CD4-positive, alpha-beta memory T cell (primary cell): ENCODE measurements at regions not wholly inside any gene's neighbourhood (a gene's known extent, or its start where the extent isn't known, plus 50 kb on each side); places are given as distances from the start of the nearest gene placed in this dataset.

Experiments used
- CTCF ChIA-PET: fragments of 350-600 bp; sonication (Branson Sonifier 250); formaldehyde crosslinking; loops from one replicate; lab custom pipeline; 2021; ENCODE audit warnings: inconsistent platforms; ENCODE audit not compliant: partially characterized antibody; lab: Charles Lee
- POLR2A ChIA-PET: fragments of 350-600 bp; sonication (Branson Sonifier 250); formaldehyde crosslinking; loops from one replicate; lab custom pipeline; 2021; ENCODE audit not compliant: partially characterized antibody; lab: Charles Lee
- DNase-seq, 5 donors: peaks; one replicate each; pipeline versions ENCODE4 v3.0.0 to v3.0.0-alpha.2; 2020 to 2022; ENCODE audit warnings: mixed read lengths in 1 of 5
- H3K27ac ChIP-seq: one replicate; pipeline ENCODE4 v1.7.0; 2013; ENCODE audit warnings: low read depth, low read length
- H3K27me3 ChIP-seq: 2 replicates; pipeline ENCODE4 v1.7.0; 2013; ENCODE audit warnings: mild to moderate bottlenecking, low read length, moderate library complexity; ENCODE audit not compliant: insufficient read depth
- H3K36me3 ChIP-seq: 2 replicates; pipeline ENCODE4 v1.7.0; 2013; ENCODE audit warnings: mild to moderate bottlenecking, low read length, moderate library complexity; ENCODE audit not compliant: insufficient read depth
- H3K4me1 ChIP-seq: 2 replicates; pipeline ENCODE4 v1.7.0; 2013; ENCODE audit warnings: mild to moderate bottlenecking, low read length, moderate library complexity; ENCODE audit not compliant: insufficient read depth
- H3K4me3 ChIP-seq, 2 donors: one replicate each; pipeline ENCODE4 v1.7.0; 2013; ENCODE audit warnings: low read length in 2 of 2, mild to moderate bottlenecking in 1 of 2
- H3K9me3 ChIP-seq, 2 donors: one replicate each; pipeline ENCODE4 v1.7.0; 2013; ENCODE audit warnings: low read length in 2 of 2, control low read depth in 1 of 2; ENCODE audit not compliant: control insufficient read depth in 1 of 2
- H3K27ac Mint-ChIP-seq, 7 donors: one replicate each; pipeline ENCODE4 v1.8.0; 2020 to 2021; ENCODE audit warnings: mixed read lengths in 7 of 7, mild to moderate bottlenecking in 6 of 7, inconsistent platforms in 3 of 7, moderate library complexity in 3 of 7
- H3K27me3 Mint-ChIP-seq, 2 donors: one replicate each; pipeline ENCODE4 v1.8.0; 2020 to 2021; ENCODE audit warnings: mixed read lengths in 2 of 2
- H3K36me3 Mint-ChIP-seq, 2 donors: one replicate each; pipeline ENCODE4 v1.8.0; 2020 to 2021; ENCODE audit warnings: mixed read lengths in 2 of 2, inconsistent platforms in 1 of 2, mild to moderate bottlenecking in 1 of 2
- H3K4me1 Mint-ChIP-seq, 4 donors: one replicate each; pipeline ENCODE4 v1.8.0; 2020 to 2021; ENCODE audit warnings: mixed read lengths in 4 of 4, mild to moderate bottlenecking in 1 of 4
- H3K4me3 Mint-ChIP-seq, 8 donors: one replicate each; pipeline ENCODE4 v1.8.0; 2020 to 2021; ENCODE audit warnings: mixed read lengths in 8 of 8, mild to moderate bottlenecking in 7 of 8, moderate library complexity in 6 of 8, inconsistent platforms in 3 of 8
- H3K9me3 Mint-ChIP-seq, 8 donors: one replicate each; pipeline ENCODE4 v1.8.0; 2020 to 2021; ENCODE audit warnings: mixed read lengths in 8 of 8, mild to moderate bottlenecking in 5 of 8, inconsistent platforms in 3 of 8, moderate library complexity in 1 of 8
- intact Hi-C: fragments of 100-400 bp; cut with micrococcal nuclease; formaldehyde crosslinking; loops from one replicate; pipeline ENCODE4 v1.15.1; 2023

DNA sequence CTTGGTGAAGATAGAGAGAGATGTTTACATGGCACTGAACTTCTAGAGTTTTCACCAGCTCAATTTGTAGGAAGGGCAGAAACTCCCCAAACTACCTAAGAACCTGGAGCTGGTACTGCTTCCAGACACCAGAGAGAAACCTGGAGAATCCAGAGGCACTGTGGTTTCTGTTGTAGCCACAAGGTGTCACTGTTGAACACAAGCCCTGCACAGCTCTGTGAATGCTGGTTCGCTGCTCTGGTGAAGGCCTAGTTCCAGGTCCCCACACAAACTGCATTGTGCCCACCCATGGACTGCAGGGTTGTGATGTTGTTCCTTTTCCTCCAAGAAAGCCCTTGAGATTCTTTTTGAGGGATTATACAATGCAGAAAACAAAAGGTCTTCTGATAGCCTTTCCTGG lies 150.5 kb upstream of the HS6ST1 start:
- intact Hi-C loops: no loop called here
- no peaks in the 10 kb centered on the region for H3K36me3 Mint-ChIP-seq
- H3K4me3 Mint-ChIP-seq: no peak overlapping the region
- ChIA-PET POLR2A (no interaction called here), CTCF (interaction anchor here (2.0 kb wide), 1 partner anchor 9 kb away, joined by 4 read pairs; no protein-coding TSS in a partner anchor)
- peaks cover 5% of the 10 kb centered on the region in 2 donors for H3K27me3 Mint-ChIP-seq
- H3K36me3 ChIP-seq: no peaks in the 10 kb centered on the region
- no peak for DNase-seq
- peaks cover 3% of the 10 kb centered on the region for H3K4me1 ChIP-seq
- H3K27ac Mint-ChIP-seq: no peak overlapping the region
- no peaks in the 10 kb centered on the region for H3K27me3 ChIP-seq
- peaks cover 0 to 14% of the 10 kb centered on the region in 2 donors for H3K9me3 ChIP-seq
- H3K27ac ChIP-seq: no peak overlapping the region
- H3K4me3 ChIP-seq: no peak overlapping the region
- H3K9me3 Mint-ChIP-seq: peaks cover 2 to 42% (median 28%) of the 10 kb centered on the region in 8 donors
- H3K4me1 Mint-ChIP-seq: peaks cover 0 to 5% (median 2%) of the 10 kb centered on the region in 4 donors

DNA sequence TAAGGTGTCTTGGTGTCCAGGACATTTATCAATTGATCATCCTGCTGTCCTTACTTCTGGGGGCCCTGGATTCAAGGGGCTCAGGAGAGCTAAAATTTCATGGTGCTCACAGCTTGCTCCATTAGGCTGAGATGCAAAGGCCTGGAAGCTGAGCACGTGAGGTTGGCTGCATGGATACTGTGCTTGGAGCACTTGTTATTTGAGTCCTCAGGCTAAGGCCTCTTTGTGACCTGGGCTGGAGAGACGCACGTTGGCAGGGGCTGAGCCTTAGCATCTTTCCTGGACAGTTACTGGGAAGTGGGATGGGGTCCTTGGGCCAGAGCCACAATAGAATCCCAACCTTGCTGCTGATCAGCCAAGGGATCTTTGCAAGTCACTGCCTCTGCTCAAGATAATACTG lies 151.2 kb upstream of the HS6ST1 start:
- ChIA-PET POLR2A (no interaction called here), CTCF (interaction anchor here (2.0 kb wide), 1 partner anchor 9 kb away, joined by 4 read pairs; no protein-coding TSS in a partner anchor)
- H3K4me3 ChIP-seq: no peak overlapping the region
- no peak overlapping the region for H3K27ac ChIP-seq
- Mint-ChIP-seq H3K4me1 (peaks cover 0 to 5% (median 2%) of the 10 kb centered on the region in 4 donors), H3K9me3 (peaks cover 2 to 42% (median 28%) of the 10 kb centered on the region in 8 donors), H3K36me3 (no peaks in the 10 kb centered on the region), H3K27me3 (peaks cover 5 to 10% of the 10 kb centered on the region in 2 donors), H3K27ac (no peak overlapping the region), H3K4me3 (no peak overlapping the region)
- intact Hi-C loops: no loop called here
- H3K36me3 ChIP-seq: no peaks in the 10 kb centered on the region
- H3K9me3 ChIP-seq: peaks cover 0 to 14% of the 10 kb centered on the region in 2 donors
- H3K4me1 ChIP-seq: peaks cover 3% of the 10 kb centered on the region
- H3K27me3 ChIP-seq: peaks cover 4% of the 10 kb centered on the region
- no peak for DNase-seq

GRCh38 chr2:128472789-128473174 lies 154.1 kb upstream of the HS6ST1 start:
- no peak overlapping the region for H3K27ac ChIP-seq
- ChIA-PET CTCF (no interaction called here), POLR2A (no interaction called here)
- H3K36me3 ChIP-seq: no peaks in the 10 kb centered on the region
- peaks cover 1 to 40% (median 26%) of the 10 kb centered on the region in 8 donors for H3K9me3 Mint-ChIP-seq
- H3K4me3 ChIP-seq: no peak overlapping the region
- DNase-seq: no peak
- peaks cover 0 to 5% (median 2%) of the 10 kb centered on the region in 4 donors for H3K4me1 Mint-ChIP-seq
- peaks cover 0 to 14% of the 10 kb centered on the region in 2 donors for H3K9me3 ChIP-seq
- H3K36me3 Mint-ChIP-seq: no peaks in the 10 kb centered on the region
- peak overlapping the region in 1 of 8 donors; percentile 8 for H3K4me3 Mint-ChIP-seq
- intact Hi-C loops: no loop called here
- peaks cover 7 to 22% of the 10 kb centered on the region in 2 donors for H3K27me3 Mint-ChIP-seq
- H3K27ac Mint-ChIP-seq: peak overlapping the region in 1 of 7 donors; percentile 15
- peaks cover 3% of the 10 kb centered on the region for H3K4me1 ChIP-seq
- H3K27me3 ChIP-seq: peaks cover 4% of the 10 kb centered on the region

GRCh38 chr2:128473175-128474035 lies 154.7 kb upstream of the HS6ST1 start:
- DNase-seq: no peak
- H3K9me3 Mint-ChIP-seq: peaks cover 0 to 33% (median 22%) of the 10 kb centered on the region in 8 donors
- intact Hi-C loops: no loop called here

GRCh38 chr2:128474036-128474955 lies 155.6 kb upstream of the HS6ST1 start:
- no peak for DNase-seq
- H3K9me3 ChIP-seq: peaks cover 0 to 6% of the 10 kb centered on the region in 2 donors
- peaks cover 4% of the 10 kb centered on the region for H3K27me3 ChIP-seq
- H3K4me1 Mint-ChIP-seq: peaks cover 0 to 5% (median 2%) of the 10 kb centered on the region in 4 donors
- no peaks in the 10 kb centered on the region for H3K36me3 ChIP-seq
- CTCF ChIA-PET: no interaction called here
- peaks cover 3% of the 10 kb centered on the region for H3K4me1 ChIP-seq
- peaks cover 9 to 24% of the 10 kb centered on the region in 2 donors for H3K27me3 Mint-ChIP-seq
- no peak overlapping the region for H3K4me3 ChIP-seq
- H3K36me3 Mint-ChIP-seq: no peaks in the 10 kb centered on the region
- no peak overlapping the region for H3K4me3 Mint-ChIP-seq
- intact Hi-C loops: no loop called here
- POLR2A ChIA-PET: no interaction called here
- H3K9me3 Mint-ChIP-seq: peaks cover 0 to 26% (median 15%) of the 10 kb centered on the region in 8 donors
- H3K27ac ChIP-seq: no peak overlapping the region
- H3K27ac Mint-ChIP-seq: no peak overlapping the region

More at GRCh38 chr2:128473175-128474035, 154.7 kb upstream of the HS6ST1 start:
- no peak overlapping the region for H3K27ac ChIP-seq
- no peaks in the 10 kb centered on the region for H3K36me3 Mint-ChIP-seq
- H3K27me3 ChIP-seq: peaks cover 4% of the 10 kb centered on the region
- H3K4me1 ChIP-seq: peaks cover 3% of the 10 kb centered on the region
- H3K27ac Mint-ChIP-seq: peak overlapping the region in 1 of 7 donors; percentile 25
- H3K9me3 ChIP-seq: peaks cover 0 to 14% of the 10 kb centered on the region in 2 donors
- H3K4me1 Mint-ChIP-seq: peaks cover 0 to 5% (median 2%) of the 10 kb centered on the region in 4 donors
- peak overlapping the region in 3 of 8 donors; percentile 46 to 66 (median 54) for H3K4me3 Mint-ChIP-seq
- no peaks in the 10 kb centered on the region for H3K36me3 ChIP-seq
- no peak overlapping the region for H3K4me3 ChIP-seq
- POLR2A ChIA-PET: no interaction called here
- CTCF ChIA-PET: no interaction called here
- peaks cover 9 to 22% of the 10 kb centered on the region in 2 donors for H3K27me3 Mint-ChIP-seq

- H3K4me3 Mint-ChIP-seq: no peak overlapping the region
- no peak overlapping the region for H3K27ac ChIP-seq
- CTCF ChIA-PET: no interaction called here
Observed at GRCh38 chr2:128474962-128475361, 156.3 kb upstream of the HS6ST1 start.

More at GRCh38 chr2:128474962-128475361, 156.3 kb upstream of the HS6ST1 start:
- Histone ChIP-seq H3K9me3 (no peaks in the 10 kb centered on the region), H3K4me3 (no peak overlapping the region), H3K4me1 (peaks cover 3% of the 10 kb centered on the region), H3K36me3 (no peaks in the 10 kb centered on the region), H3K27me3 (peaks cover 4% of the 10 kb centered on the region)
- Mint-ChIP-seq H3K36me3 (no peaks in the 10 kb centered on the region), H3K27ac (no peak overlapping the region), H3K4me1 (peaks cover 0 to 5% (median 2%) of the 10 kb centered on the region in 4 donors), H3K9me3 (peaks cover 0 to 21% (median 10%) of the 10 kb centered on the region in 8 donors), H3K27me3 (peaks cover 9 to 24% of the 10 kb centered on the region in 2 donors)
- no peak for DNase-seq
- intact Hi-C loops: no loop called here
- POLR2A ChIA-PET: no interaction called here
